SK-N-SH treated with all-trans-retinoic acid at 6 μM for 48 hours (cell line): ENCODE measurements at regions not wholly inside any gene's neighbourhood (a gene's known extent, or its start where the extent isn't known, plus 50 kb on each side); places are given as distances from the start of the nearest gene placed in this dataset.

Source experiments
- ATAC-seq: fragments of 200-7000 bp; cut with Tn5 transposase; 3 replicates; pipeline ENCODE4 v1.9.1; 2020; ENCODE audit warnings: mild to moderate bottlenecking, moderate library complexity
- ARNTL ChIP-seq: fragments of 450-650 bp; formaldehyde crosslinking; IDR thresholded peaks from 2 replicates; pipeline ENCODE4 v1.5.0; 2020; ENCODE audit warnings: low read depth, mild to moderate bottlenecking, moderate library complexity, borderline replicate concordance
- CSDC2 ChIP-seq: fragments of 250-450 bp; sonication (Bioruptor Pico); IDR thresholded peaks from 2 replicates; pipeline ENCODE4 v1.5.0; 2020; ENCODE audit warnings: mild to moderate bottlenecking, moderate library complexity
- ESRRG ChIP-seq: fragments of 250-450 bp; sonication (Bioruptor Pico); IDR thresholded peaks from 2 replicates; pipeline ENCODE4 v1.6.1; 2021; ENCODE audit warnings: mild to moderate bottlenecking
- GLIS3 ChIP-seq: fragments of 250-450 bp; sonication (Bioruptor Pico); IDR thresholded peaks from 2 replicates; pipeline ENCODE4 v1.5.0; 2020; ENCODE audit warnings: mild to moderate bottlenecking, moderate library complexity
- ISL1 ChIP-seq: fragments of 250-450 bp; sonication (Bioruptor Pico); IDR thresholded peaks from 2 replicates; pipeline ENCODE4 v2.1.2; 2022; ENCODE audit warnings: mild to moderate bottlenecking, moderate library complexity
- OSR1 ChIP-seq: fragments of 250-450 bp; sonication (Bioruptor Pico); IDR thresholded peaks from 2 replicates; pipeline ENCODE4 v1.8.0; 2022; ENCODE audit warnings: moderate library complexity, mild to moderate bottlenecking, inconsistent platforms
- PATZ1 ChIP-seq: fragments of 250-450 bp; sonication (Bioruptor Pico); IDR thresholded peaks from 2 replicates; pipeline ENCODE4 v1.8.0; 2020; ENCODE audit warnings: mild to moderate bottlenecking, moderate library complexity, borderline replicate concordance
- PPARA ChIP-seq: fragments of 250-450 bp; sonication (Bioruptor Pico); IDR thresholded peaks from 2 replicates; pipeline ENCODE4 v1.5.0; 2020; ENCODE audit warnings: mild to moderate bottlenecking, borderline replicate concordance
- RARB ChIP-seq: fragments of 250-450 bp; sonication (Bioruptor Pico); IDR thresholded peaks from 2 replicates; pipeline ENCODE4 v1.8.0; 2021; ENCODE audit warnings: mild to moderate bottlenecking, moderate library complexity
- SNAI2 ChIP-seq: fragments of 250-450 bp; sonication (Bioruptor Pico); IDR thresholded peaks from 2 replicates; pipeline ENCODE4 v1.5.0; 2020; ENCODE audit warnings: mild to moderate bottlenecking, moderate library complexity
- TCF4 ChIP-seq: fragments of 250-450 bp; sonication (Bioruptor Pico); IDR thresholded peaks from 2 replicates; pipeline ENCODE4 v1.8.0; 2021; ENCODE audit warnings: mild to moderate bottlenecking, moderate library complexity, borderline replicate concordance
- TOX ChIP-seq: fragments of 250-450 bp; sonication (Bioruptor Pico); IDR thresholded peaks from 2 replicates; pipeline ENCODE4 v1.8.0; 2021; ENCODE audit warnings: mild to moderate bottlenecking, moderate library complexity, borderline replicate concordance
- TSHZ2 ChIP-seq: fragments of 250-450 bp; sonication (Bioruptor Pico); IDR thresholded peaks from 2 replicates; pipeline ENCODE4 v1.5.0; 2020; ENCODE audit warnings: mild to moderate bottlenecking, moderate library complexity
- ZC3H10 ChIP-seq: fragments of 250-450 bp; sonication (Bioruptor Pico); IDR thresholded peaks from 2 replicates; pipeline ENCODE4 v1.5.1; 2021; ENCODE audit warnings: mild to moderate bottlenecking, moderate library complexity
- ZFP3 ChIP-seq: fragments of 250-450 bp; sonication (Bioruptor Pico); IDR thresholded peaks from 2 replicates; pipeline ENCODE4 v1.5.0; 2020; ENCODE audit warnings: mild to moderate bottlenecking, moderate library complexity
- ZFP30 ChIP-seq: fragments of 450-650 bp; formaldehyde crosslinking; IDR thresholded peaks from 2 replicates; pipeline ENCODE4 v1.5.0; 2022; ENCODE audit warnings: mild to moderate bottlenecking, moderate library complexity
- ZNF565 ChIP-seq: fragments of 450-650 bp; formaldehyde crosslinking; conservative IDR thresholded peaks from 2 replicates; pipeline ENCODE4 v1.5.0; 2020; ENCODE audit warnings: low read depth, mild to moderate bottlenecking, moderate library complexity
- ZNF70 ChIP-seq: fragments of 450-650 bp; formaldehyde crosslinking; IDR thresholded peaks from 2 replicates; pipeline ENCODE4 v1.5.0; 2020; ENCODE audit warnings: mild to moderate bottlenecking, moderate library complexity
- ZNF8 ChIP-seq: fragments of 450-650 bp; formaldehyde crosslinking; IDR thresholded peaks from 2 replicates; pipeline ENCODE4 v1.5.0; 2020; ENCODE audit warnings: mild to moderate bottlenecking, moderate library complexity
- TF ChIP-seq, protein P1 (sequence below): fragments of 250-450 bp; sonication (Bioruptor Pico); IDR thresholded peaks from 2 replicates; pipeline ENCODE4 v1.5.1; 2020; ENCODE audit warnings: low read depth, mild to moderate bottlenecking, moderate library complexity
- TF ChIP-seq, protein P2 (sequence below): fragments of 250-450 bp; sonication (Bioruptor Pico); IDR thresholded peaks from 2 replicates; pipeline ENCODE4 v1.8.0; 2021; ENCODE audit warnings: low read depth, mild to moderate bottlenecking, moderate library complexity, borderline replicate concordance

- TF ChIP-seq, protein P1, sequence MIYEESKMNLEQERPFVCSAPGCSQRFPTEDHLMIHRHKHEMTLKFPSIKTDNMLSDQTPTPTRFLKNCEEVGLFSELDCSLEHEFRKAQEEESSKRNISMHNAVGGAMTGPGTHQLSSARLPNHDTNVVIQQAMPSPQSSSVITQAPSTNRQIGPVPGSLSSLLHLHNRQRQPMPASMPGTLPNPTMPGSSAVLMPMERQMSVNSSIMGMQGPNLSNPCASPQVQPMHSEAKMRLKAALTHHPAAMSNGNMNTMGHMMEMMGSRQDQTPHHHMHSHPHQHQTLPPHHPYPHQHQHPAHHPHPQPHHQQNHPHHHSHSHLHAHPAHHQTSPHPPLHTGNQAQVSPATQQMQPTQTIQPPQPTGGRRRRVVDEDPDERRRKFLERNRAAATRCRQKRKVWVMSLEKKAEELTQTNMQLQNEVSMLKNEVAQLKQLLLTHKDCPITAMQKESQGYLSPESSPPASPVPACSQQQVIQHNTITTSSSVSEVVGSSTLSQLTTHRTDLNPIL: no peak
Observed at GRCh38 chr3:168497183-168497582, 401.5 kb upstream of the GOLIM4 start (continued).

- TF ChIP-seq ZNF8 (no peak), ISL1 (CRISPR knock-in tag) (no peak), ZNF70 (CRISPR knock-in tag) (no peak), TCF4 (CRISPR knock-in tag) (no peak), PATZ1 (CRISPR knock-in tag) (no peak), ZFP30 (CRISPR knock-in tag) (no peak), RARB (no peak), ZNF565 (CRISPR knock-in tag) (no peak), ESRRG (CRISPR knock-in tag) (no peak), OSR1 (no peak), PPARA (no peak), GLIS3 (no peak), ZC3H10 (CRISPR knock-in tag) (no peak), ZFP3 (CRISPR knock-in tag) (no peak), ARNTL (CRISPR knock-in tag) (no peak)
- TF ChIP-seq, protein P1: no peak
- TF ChIP-seq, protein P2, sequence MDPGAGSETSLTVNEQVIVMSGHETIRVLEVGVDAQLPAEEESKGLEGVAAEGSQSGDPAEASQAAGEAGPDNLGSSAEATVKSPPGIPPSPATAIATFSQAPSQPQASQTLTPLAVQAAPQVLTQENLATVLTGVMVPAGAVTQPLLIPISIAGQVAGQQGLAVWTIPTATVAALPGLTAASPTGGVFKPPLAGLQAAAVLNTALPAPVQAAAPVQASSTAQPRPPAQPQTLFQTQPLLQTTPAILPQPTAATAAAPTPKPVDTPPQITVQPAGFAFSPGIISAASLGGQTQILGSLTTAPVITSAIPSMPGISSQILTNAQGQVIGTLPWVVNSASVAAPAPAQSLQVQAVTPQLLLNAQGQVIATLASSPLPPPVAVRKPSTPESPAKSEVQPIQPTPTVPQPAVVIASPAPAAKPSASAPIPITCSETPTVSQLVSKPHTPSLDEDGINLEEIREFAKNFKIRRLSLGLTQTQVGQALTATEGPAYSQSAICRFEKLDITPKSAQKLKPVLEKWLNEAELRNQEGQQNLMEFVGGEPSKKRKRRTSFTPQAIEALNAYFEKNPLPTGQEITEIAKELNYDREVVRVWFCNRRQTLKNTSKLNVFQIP (CRISPR knock-in tag): no peak
- no peak for ATAC-seq
Observed at GRCh38 chr3:168495932-168496331, 400.2 kb upstream of the GOLIM4 start.

GRCh38 chr3:168495270-168495669, 399.5 kb upstream of the GOLIM4 start:
- ATAC-seq: no peak
- TF ChIP-seq SNAI2 (CRISPR knock-in tag): no peak
- no peak for TF ChIP-seq ZFP30 (CRISPR knock-in tag)
- no peak for TF ChIP-seq GLIS3
- TF ChIP-seq ZNF70 (CRISPR knock-in tag): no peak
- no peak for TF ChIP-seq CSDC2 (CRISPR knock-in tag)
- no peak for TF ChIP-seq PPARA
- no peak for TF ChIP-seq TSHZ2 (CRISPR knock-in tag)
- no peak for TF ChIP-seq ESRRG (CRISPR knock-in tag)
- TF ChIP-seq, all 23 proteins: peak for 0

- TF ChIP-seq CSDC2 (CRISPR knock-in tag) (no peak), TOX (CRISPR knock-in tag) (no peak), TSHZ2 (CRISPR knock-in tag) (no peak), ZFP3 (CRISPR knock-in tag) (no peak), PATZ1 (CRISPR knock-in tag) (no peak), OSR1 (no peak), ISL1 (CRISPR knock-in tag) (no peak)
- TF ChIP-seq, all 23 proteins: peak for 0
- ATAC-seq: no peak
Observed at GRCh38 chr3:168493412-168494205, 397.9 kb upstream of the GOLIM4 start.
